ENCODE measurements at regions not wholly inside any gene's neighbourhood (a gene's known extent, or its start where the extent isn't known, plus 50 kb on each side); places are given as distances from the start of the nearest gene placed in this dataset.
"Not testable (repeated sequence)": the region's sequence is repeated elsewhere in the genome, so short reads cannot be mapped to it uniquely, and the experiment has no call there.

DNA sequence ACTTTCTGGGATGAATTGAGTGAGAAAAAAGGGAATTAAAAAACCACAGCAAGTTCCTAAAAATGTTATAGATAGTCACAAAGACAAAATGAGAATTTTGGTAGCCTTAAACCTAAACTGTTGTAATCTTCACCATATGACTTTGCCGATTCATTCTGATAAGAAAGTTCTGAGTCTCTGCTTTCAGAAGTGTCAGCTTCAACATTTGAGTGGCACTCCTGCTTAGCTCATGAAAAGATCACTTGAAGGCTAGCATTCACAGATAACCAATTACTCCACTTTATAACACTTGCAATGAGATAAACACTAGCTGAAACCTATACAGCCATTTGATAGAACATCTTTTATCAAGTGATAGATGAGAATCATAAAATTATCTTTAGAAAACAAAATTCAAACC, 288.1 kb upstream of the POU1F1 start:
- DNase-seq, result no peak

DNA sequence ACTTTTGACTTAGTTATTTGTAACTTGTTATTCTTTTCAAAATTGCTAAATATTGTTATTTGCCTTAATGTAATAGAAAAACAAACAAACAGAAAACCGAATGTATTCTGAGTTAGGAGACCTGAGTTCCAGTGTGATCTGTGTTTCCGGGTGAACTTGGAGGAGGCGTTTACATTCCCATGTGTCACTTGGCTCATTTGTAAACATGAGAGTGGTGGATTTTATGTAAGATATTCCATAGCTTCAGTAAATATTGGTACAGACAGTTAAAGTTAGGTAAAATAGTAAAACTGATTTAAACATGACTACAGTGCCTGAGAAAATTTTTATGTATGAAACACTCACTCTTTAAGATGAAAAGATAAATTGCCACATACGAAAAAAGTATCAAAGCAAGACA, 287.3 kb upstream of the POU1F1 start:
- no peak for DNase-seq

- DNase-seq, result no peak
These were observed 282.1 kb upstream of the POU1F1 start for GRCh38 chr3:87558492-87558891.

DNA sequence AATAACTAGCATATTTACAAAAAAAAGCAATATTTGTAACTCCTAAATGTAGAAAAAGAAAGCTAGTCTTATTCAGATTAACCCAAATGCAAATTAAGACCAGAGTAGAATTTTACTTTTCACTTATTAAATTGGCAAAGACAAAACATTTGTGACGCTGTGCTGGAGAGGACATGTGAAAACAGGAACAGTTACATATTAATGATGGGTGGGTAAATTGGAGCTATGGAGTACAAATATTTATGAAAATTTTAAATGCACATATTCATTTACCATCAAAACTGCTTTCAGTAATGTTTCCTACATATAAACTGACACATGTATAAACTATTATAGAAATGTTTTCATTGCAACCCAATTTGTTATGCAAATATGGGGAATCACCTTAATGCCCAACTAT, 278.9 kb upstream of the POU1F1 start:
- no peak for DNase-seq

- no peak for DNase-seq
These were observed 276.7 kb upstream of the POU1F1 start for GRCh38 chr3:87553058-87553457.

DNA sequence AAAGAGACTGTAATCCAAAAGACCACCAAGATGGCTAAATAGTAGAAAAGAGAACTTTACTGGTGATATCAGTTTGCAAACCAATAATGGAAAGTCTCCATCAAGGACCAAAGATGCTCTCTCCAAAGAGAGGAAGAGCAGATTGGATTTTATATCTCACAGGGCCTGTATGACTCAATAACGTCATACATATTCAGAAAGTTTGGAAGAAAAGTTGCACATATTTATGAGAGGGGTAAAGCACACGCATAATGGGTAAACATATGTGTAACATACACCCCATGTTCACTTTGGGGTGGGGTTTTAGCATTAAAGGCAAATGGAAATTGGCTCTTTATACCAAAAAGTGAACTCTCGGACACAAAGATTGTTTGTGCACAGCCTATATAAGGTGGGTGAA, 274.5 kb upstream of the POU1F1 start:
- DNase-seq, result no peak

GRCh38 chr3:87549208-87549607, 272.8 kb upstream of the POU1F1 start:
- DNase-seq, result no peak

GRCh38 chr3:87548271-87548670, 271.9 kb upstream of the POU1F1 start:
- DNase-seq, result no peak

- DNase-seq, result no peak
These were observed 269.8 kb upstream of the POU1F1 start for GRCh38 chr3:87546216-87546615.

GRCh38 chr3:87543408-87543807, 267.0 kb upstream of the POU1F1 start:
- not testable (repeated sequence) for DNase-seq

DNA sequence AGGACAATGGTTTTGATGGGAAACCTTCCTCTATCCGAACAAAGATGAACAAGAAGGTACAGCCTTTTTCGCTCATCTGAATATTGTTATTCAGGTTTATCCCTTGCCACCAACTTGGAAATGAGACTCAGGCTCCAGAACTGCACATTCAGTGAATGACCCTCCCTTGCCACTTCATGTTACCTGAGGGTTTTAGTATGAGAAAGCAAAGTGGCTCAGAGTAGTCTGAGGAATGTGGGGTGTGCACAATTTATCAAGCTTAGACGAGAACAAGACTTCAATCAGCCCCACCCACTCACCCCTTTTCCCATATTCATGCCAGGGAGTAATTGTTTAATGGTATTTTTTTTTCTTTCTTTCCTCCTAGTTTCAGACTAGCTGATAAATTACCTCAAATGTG, 265.3 kb upstream of the POU1F1 start:
- no peak for DNase-seq

DNA sequence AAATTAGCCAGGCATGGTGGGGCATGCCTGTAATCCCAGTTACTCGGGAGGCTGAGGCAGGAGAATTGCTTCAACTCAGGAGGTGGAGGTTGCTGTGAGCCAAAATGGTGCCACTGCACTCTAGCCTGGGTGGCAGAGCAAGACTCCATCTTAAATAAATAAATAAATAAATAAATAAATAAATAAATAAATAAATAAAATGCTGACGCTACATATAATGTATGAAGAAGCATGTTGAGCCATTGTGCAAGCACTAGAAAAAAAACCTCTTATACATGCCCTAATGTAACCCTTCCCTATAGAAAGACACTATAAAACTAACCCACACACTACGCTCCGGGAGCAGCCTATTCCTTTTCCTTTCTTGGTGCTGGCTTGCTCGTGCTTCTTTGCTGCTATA, 262.3 kb upstream of the POU1F1 start:
- not testable (repeated sequence) for DNase-seq

GRCh38 chr3:87509401-87509800, 233.0 kb upstream of the POU1F1 start:
- DNase-seq, result no peak

GRCh38 chr3:87508921-87509320, 232.5 kb upstream of the POU1F1 start:
- no peak for DNase-seq

DNA sequence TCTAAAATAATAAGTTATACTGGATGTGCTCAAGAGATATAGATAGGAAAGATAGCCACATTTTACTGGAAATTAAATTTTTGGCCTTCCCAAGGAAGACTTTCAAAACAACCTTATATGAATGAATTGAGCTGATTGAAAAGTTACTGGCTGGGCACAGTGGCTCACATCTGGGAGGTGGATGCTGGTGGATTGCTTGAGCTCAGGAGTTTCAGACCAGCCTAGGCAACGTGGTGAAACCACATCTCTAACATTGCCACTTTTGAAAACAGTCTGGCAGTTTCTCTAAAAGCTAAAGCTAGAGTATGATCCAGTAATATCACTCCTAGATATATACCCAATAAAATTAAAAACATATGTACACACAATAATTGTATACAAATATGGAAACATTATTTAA, 231.4 kb upstream of the POU1F1 start:
- DNase-seq, result no peak

DNA sequence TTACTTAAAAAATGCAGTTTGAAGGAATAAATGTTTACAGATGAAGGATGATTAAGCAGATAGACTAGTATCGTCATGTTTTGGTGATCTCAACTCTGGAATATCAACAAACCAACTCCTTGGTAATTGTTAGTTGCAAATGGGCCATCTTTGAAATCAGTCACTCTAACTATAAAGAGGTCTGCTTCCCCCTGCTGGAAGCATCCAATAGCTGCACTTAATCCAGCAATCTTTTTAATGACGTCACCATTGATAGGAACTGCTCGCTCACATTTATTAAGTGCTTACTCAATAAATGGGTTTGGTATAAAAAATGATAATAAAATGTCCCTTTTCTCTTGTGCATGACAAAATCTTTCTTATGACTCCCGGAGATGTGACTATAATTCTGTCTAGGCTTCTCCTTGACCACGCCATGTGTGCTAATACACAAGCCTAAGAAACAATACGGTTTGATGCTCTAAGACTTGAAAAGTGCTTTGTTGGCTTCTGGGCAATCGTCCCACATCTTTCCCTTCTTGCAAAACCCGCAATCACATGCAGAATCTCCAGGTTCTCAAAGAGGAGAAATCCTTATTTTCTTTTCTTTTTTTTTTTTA, 227.6 kb upstream of the POU1F1 start:
- no peak for DNase-seq

DNA sequence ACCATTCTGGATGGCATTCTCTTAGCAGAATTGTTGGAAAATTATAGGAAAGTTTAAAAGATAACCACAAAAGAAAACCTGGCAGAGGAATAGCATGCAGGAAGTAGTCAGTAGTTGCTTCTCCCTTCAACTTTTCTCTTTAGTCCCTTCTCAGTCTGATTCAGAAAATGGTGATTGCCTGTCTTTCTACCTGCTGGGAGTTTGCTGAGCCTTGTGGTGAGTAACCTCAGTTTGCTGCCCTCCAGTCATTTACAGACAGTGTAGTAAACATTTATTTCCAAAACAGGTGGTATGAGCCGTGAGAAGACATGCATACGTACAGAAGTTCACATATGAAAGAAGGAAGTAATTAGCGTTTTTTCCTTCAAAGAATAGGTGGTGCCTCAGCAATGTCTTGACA, 224.7 kb upstream of the POU1F1 start:
- no peak for DNase-seq

GRCh38 chr3:87498358-87499080, 222.1 kb upstream of the POU1F1 start:
- DNase-seq, result no peak

- DNase-seq, result no peak
These were observed 219.6 kb upstream of the POU1F1 start for GRCh38 chr3:87495938-87496337.

GRCh38 chr3:87494264-87494663, 217.9 kb upstream of the POU1F1 start:
- DNase-seq, result no peak

GRCh38 chr3:87491843-87492242, 215.5 kb upstream of the POU1F1 start:
- DNase-seq, result no peak

- no peak for DNase-seq
These were observed 213.5 kb upstream of the POU1F1 start for GRCh38 chr3:87489892-87490291.

DNA sequence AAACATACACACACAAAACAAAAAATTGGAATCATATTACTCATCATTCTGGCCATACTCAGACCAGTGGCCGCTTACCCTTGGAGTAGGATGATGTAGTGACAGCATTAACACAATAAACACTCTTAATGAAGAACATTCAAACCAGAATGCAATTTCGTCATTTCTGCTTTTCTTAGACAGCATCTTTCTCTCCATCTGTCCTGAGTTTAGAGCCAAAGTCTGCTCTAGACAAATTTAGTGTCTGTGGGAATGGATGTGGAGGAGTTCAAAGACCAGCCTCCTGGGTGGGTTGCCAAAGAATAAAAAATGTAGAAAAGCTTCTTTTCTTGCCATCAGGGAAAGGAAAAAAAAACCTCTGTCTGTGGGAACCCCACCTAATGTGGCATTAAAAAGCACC, 212.4 kb upstream of the POU1F1 start:
- DNase-seq, result no peak

DNA sequence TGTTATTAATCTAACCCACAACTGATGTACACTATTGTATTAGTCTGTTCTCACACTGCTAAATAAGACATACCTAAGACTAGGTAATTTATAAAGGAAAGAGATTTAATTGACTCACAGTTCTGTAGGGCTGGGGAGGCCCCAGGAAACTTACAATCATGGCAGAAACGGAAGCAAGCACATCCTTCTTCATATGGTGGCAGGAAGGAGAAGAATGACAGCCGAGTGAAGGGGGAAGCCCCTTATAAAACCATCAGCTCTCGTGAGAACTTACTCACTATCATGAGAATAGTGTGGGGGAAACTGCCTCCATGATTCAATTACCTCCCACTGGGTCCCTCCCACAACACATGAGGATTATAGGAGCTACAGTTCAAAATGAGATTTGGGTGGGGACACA, 210.3 kb upstream of the POU1F1 start:
- DNase-seq, result not testable (repeated sequence)

DNA sequence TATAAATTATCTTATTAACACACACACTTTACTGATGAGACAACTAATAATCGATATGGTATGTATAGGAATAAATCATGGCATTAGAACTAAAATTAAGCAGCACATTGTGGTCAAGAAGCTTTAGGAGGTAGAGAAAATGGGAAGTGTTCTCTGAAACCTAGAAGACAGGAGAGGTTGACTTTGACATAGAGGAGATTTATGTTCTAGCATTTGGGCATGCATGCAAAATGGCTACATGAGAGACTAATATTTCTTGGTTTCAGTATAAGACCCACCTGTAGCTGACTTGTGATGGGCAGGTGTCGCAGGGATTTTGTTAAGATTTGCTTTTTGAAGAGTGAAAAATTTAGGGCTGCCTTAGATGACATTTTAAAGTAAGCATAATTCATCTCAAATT, 209.7 kb upstream of the POU1F1 start:
- DNase-seq, result no peak
